K562 (cell line): ENCODE measurements at regions not wholly inside any gene's neighbourhood (a gene's known extent, or its start where the extent isn't known, plus 50 kb on each side); places are given as distances from the start of the nearest gene placed in this dataset.

Experiments used
- ATAC-seq: fragments of 200-7000 bp; cut with Tn5 transposase; 3 replicates; pipeline ENCODE4 v1.9.1; 2020; ENCODE audit warnings: moderate library complexity
- BruUV-seq: library from RNA; stranded (reverse); fragments of 400-500 nt; replicated peaks from 2 replicates; lab custom pipeline; 2021; lab: Mats Ljungman, UMichigan
- CTCF ChIA-PET: fragments of 300-600 bp; formaldehyde crosslinking; extraction: SDS; loops from one replicate; lab custom pipeline; 2021; ENCODE audit warnings: low intra/inter-chr PET ratio; lab: Yijun Ruan, JAX
- POLR2A ChIA-PET: fragments of 300-600, 350-650 bp; sonication (Branson Sonifier 250); formaldehyde crosslinking; extraction: SDS; loops from one replicate; lab custom pipeline; 2021; ENCODE audit warnings: antibody characterized with exemption, inconsistent platforms; lab: Yijun Ruan, JAX
- DNase-seq, 4 experiments: peaks; one replicate each; pipeline versions ENCODE4 v3.0.0 to v3.0.0-alpha.2; 2011 to 2018; ENCODE audit warnings: low spot score in 3 of 4, mixed read lengths in 3 of 4; ENCODE audit errors: extremely low read depth in 1 of 4
- FAIRE-seq: peaks from 2 replicates; lab custom pipeline; 2011; peaks lifted over from hg19 to GRCh38; lab: Jason Lieb, UNC
- H2AFZ ChIP-seq: 2 replicates; pipeline ENCODE4 v1.6.0; 2011; ENCODE audit warnings: low read depth, low read length, control low read depth, inconsistent platforms
- H3K27ac ChIP-seq: fragments of 200-600 bp; 3 replicates; pipeline ENCODE4 v1.8.0; 2011; ENCODE audit warnings: low read depth, mild to moderate bottlenecking, control low read depth, inconsistent platforms, low read length, moderate library complexity, mixed read lengths; ENCODE audit errors: extremely low read depth
- H3K27me3 ChIP-seq, 2 experiments: fragments of 300-600 bp in 1 of 2; 2 replicates in 1 of 2; 3 replicates in 1 of 2; pipeline versions ENCODE4 v1.6.0 to v1.8.0; 2011; ENCODE audit warnings: inconsistent platforms in 2 of 2, low read length in 2 of 2, mild to moderate bottlenecking in 1 of 2, mixed read lengths in 1 of 2, moderate library complexity in 1 of 2; ENCODE audit not compliant: control insufficient read depth in 2 of 2, insufficient read depth in 2 of 2
- H3K36me3 ChIP-seq: fragments of 300-600 bp; 3 replicates; pipeline ENCODE4 v1.8.0; 2011; ENCODE audit warnings: mild to moderate bottlenecking, low read length, inconsistent platforms; ENCODE audit not compliant: control insufficient read depth, insufficient read depth
- H3K4me1 ChIP-seq, 2 experiments: fragments of 200-600 bp in 1 of 2; replicated peaks in 1 of 2; 2 replicates in 1 of 2; 3 replicates in 1 of 2; pipeline versions ENCODE4 v1.5.1 to v1.8.0; 2011; ENCODE audit warnings: inconsistent platforms in 2 of 2, low read length in 2 of 2, mild to moderate bottlenecking in 1 of 2, mixed read lengths in 1 of 2, moderate library complexity in 1 of 2; ENCODE audit not compliant: control insufficient read depth in 2 of 2, insufficient read depth in 2 of 2
- H3K4me2 ChIP-seq: 2 replicates; pipeline ENCODE4 v1.6.1; 2011; ENCODE audit warnings: low read length, control low read depth, inconsistent platforms, mixed read lengths; ENCODE audit not compliant: insufficient read depth
- H3K4me3 ChIP-seq: fragments of 200-600 bp; sonication (generic), shearing (Covaris generic); 2 replicates; pipeline ENCODE4 v1.5.1; 2016; ENCODE audit warnings: control low read depth, inconsistent platforms
- H3K79me2 ChIP-seq: fragments of 200-600 bp; 3 replicates; pipeline ENCODE4 v1.8.0; 2011; ENCODE audit warnings: low read length, inconsistent platforms; ENCODE audit not compliant: control insufficient read depth, insufficient read depth
- H3K9ac ChIP-seq, 2 experiments: 2 replicates each; pipeline versions ENCODE4 v1.6.0 to v1.6.1; 2011; ENCODE audit warnings: low read depth in 2 of 2, low read length in 2 of 2, control low read depth in 1 of 2, inconsistent platforms in 1 of 2, mild to moderate bottlenecking in 1 of 2, mixed read lengths in 1 of 2; ENCODE audit not compliant: insufficient read depth in 1 of 2
- H3K9me1 ChIP-seq: one replicate; pipeline ENCODE4 v1.6.0; 2011; ENCODE audit warnings: inconsistent platforms, mild to moderate bottlenecking, low read length, moderate library complexity; ENCODE audit not compliant: control insufficient read depth, insufficient read depth
- H3K9me3 ChIP-seq: replicated peaks from 2 replicates; pipeline ENCODE4 v1.5.1; 2011; ENCODE audit warnings: low read depth, low read length, inconsistent platforms; ENCODE audit not compliant: control insufficient read depth, insufficient read depth
- H4K20me1 ChIP-seq: replicated peaks from 2 replicates; pipeline ENCODE4 v1.6.1; 2011; ENCODE audit warnings: low read length, inconsistent platforms, mixed read lengths; ENCODE audit not compliant: control insufficient read depth, insufficient read depth
- HDAC8 ChIP-seq: fragments of 450-650 bp; IDR thresholded peaks from 2 replicates; pipeline ENCODE4 v1.6.1; 2016; ENCODE audit warnings: mild to moderate bottlenecking, missing genetic modification characterization, moderate library complexity, missing compliant biosample characterization
- MEIS2 ChIP-seq: fragments of 450-650 bp; IDR thresholded peaks from 2 replicates; pipeline ENCODE4 v1.6.1; 2014; ENCODE audit warnings: mild to moderate bottlenecking; ENCODE audit not compliant: partially characterized antibody
- NCOA1 ChIP-seq: fragments of 450-650 bp; IDR thresholded peaks from 2 replicates; pipeline ENCODE4 v1.6.1; 2016; ENCODE audit warnings: low read depth
- SIX5 ChIP-seq, 2 experiments: IDR thresholded peaks; 2 replicates each; pipeline ENCODE4 v1.6.1; 2011; ENCODE audit warnings: low read length in 2 of 2, borderline replicate concordance in 1 of 2, low read depth in 1 of 2, mild to moderate bottlenecking in 1 of 2, moderate library complexity in 1 of 2; ENCODE audit not compliant: insufficient read depth in 1 of 2
- SMARCA5 ChIP-seq: fragments of 450-650 bp; IDR thresholded peaks from 2 replicates; pipeline ENCODE4 v1.6.1; 2016
- WGBS: fragments of 100-300 bp; shearing (Covaris generic); methylation state at CpG from one replicate; pipeline ENCODE4 v1.1.6; 2016; ENCODE audit warnings: low coverage, mixed read lengths; ENCODE audit not compliant: insufficient coverage; ENCODE audit errors: missing lambda C conversion rate; 5-methylcytosine and 5-hydroxymethylcytosine counted together
- in situ Hi-C: fragments of 300-500 bp; cut with MboI; formaldehyde crosslinking; loops from 4 replicates; pipeline ENCODE4 v1.15.0; 2018; ENCODE audit warnings: inconsistent platforms, mixed read lengths
- intact Hi-C: fragments of 100-400 bp; cut with micrococcal nuclease; formaldehyde crosslinking; loops from 2 replicates; pipeline ENCODE4 v1.14.2; 2022
- TF ChIP-seq, protein P1 (sequence below): fragments of 250-450 bp; sonication (Bioruptor Pico); IDR thresholded peaks from 2 replicates; pipeline ENCODE4 v1.4.0; 2020

DNA sequence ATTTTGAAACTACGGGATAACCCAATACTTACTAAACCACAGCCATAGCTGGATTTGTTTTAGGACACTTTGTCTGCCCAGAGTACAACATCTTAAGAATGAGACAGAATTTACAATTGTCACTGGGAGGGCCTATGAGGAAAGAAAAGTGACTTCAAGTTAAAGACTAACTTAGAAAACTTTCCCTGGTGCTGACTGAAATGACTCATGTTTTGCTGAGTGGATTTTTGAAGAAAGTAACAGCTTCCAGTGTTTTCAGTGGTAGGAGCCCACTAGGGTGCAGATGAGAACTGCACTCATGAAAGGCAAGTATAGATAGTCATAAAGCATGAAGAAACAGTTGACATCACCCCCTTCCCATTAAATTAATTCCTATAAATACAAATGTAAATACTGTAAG is 988.2 kb upstream of the MAP3K7 start (continued):
- TF ChIP-seq, protein P1, sequence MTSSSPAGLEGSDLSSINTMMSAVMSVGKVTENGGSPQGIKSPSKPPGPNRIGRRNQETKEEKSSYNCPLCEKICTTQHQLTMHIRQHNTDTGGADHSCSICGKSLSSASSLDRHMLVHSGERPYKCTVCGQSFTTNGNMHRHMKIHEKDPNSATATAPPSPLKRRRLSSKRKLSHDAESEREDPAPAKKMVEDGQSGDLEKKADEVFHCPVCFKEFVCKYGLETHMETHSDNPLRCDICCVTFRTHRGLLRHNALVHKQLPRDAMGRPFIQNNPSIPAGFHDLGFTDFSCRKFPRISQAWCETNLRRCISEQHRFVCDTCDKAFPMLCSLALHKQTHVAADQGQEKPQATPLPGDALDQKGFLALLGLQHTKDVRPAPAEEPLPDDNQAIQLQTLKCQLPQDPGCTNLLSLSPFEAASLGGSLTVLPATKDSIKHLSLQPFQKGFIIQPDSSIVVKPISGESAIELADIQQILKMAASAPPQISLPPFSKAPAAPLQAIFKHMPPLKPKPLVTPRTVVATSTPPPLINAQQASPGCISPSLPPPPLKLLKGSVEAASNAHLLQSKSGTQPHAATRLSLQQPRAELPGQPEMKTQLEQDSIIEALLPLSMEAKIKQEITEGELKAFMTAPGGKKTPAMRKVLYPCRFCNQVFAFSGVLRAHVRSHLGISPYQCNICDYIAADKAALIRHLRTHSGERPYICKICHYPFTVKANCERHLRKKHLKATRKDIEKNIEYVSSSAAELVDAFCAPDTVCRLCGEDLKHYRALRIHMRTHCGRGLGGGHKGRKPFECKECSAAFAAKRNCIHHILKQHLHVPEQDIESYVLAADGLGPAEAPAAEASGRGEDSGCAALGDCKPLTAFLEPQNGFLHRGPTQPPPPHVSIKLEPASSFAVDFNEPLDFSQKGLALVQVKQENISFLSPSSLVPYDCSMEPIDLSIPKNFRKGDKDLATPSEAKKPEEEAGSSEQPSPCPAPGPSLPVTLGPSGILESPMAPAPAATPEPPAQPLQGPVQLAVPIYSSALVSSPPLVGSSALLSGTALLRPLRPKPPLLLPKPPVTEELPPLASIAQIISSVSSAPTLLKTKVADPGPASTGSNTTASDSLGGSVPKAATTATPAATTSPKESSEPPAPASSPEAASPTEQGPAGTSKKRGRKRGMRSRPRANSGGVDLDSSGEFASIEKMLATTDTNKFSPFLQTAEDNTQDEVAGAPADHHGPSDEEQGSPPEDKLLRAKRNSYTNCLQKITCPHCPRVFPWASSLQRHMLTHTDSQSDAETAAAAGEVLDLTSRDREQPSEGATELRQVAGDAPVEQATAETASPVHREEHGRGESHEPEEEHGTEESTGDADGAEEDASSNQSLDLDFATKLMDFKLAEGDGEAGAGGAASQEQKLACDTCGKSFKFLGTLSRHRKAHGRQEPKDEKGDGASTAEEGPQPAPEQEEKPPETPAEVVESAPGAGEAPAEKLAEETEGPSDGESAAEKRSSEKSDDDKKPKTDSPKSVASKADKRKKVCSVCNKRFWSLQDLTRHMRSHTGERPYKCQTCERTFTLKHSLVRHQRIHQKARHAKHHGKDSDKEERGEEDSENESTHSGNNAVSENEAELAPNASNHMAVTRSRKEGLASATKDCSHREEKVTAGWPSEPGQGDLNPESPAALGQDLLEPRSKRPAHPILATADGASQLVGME (CRISPR knock-in tag), result no peak
- TF ChIP-seq HDAC8 (tag) (no peak), NCOA1 (no peak)

DNA sequence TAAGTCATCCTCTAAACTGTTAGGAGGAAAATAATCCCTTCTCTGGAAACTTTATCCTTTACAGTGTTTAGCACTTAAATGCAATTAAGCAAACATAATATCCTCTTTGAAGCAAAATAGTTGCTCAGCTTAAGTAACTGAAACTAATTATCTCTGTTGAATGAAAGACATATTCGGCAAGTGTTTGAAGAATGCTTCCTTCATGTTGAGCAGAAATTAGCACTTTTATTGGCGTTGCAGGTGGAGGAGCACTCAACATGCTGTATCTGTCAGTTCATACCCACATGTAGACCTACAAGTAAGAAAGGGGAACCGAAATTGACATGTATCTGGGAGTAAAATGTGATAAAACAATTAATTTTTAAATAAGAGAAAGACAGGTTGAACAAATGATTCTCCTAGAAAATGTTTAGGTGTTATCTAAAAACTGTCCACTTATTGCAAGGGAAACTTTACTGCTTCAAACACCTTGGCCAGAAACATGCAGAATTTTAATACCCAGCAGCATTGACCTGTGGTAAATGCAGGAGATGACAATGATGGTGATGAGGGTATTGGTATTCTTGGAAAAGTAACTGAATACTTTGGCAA is 987.0 kb upstream of the MAP3K7 start:
- FAIRE-seq (no peak), DNase-seq (no peak), ATAC-seq (no peak)
- Histone ChIP-seq H3K4me1 (no peaks in the 10 kb centered on the region), H3K9ac (no peak overlapping the region), H3K79me2 (no peaks in the 10 kb centered on the region), H3K27ac (no peak overlapping the region), H3K36me3 (no peaks in the 10 kb centered on the region), H3K9me3 (no peaks in the 10 kb centered on the region), H4K20me1 (no peaks in the 10 kb centered on the region), H3K27me3 (no peaks in the 10 kb centered on the region), H3K4me3 (no peak overlapping the region), H3K4me2 (no peak overlapping the region), H2AFZ (no peak overlapping the region), H3K9me1 (no peaks in the 10 kb centered on the region)
- intact Hi-C loops, result no loop called here
- POLR2A ChIA-PET, result no interaction called here
- BruUV-seq, result no TSS peak
- in situ Hi-C loops, result no loop called here
- CTCF ChIA-PET, result no interaction called here
- WGBS, result 2% methylated on average over 3 of the region's 3 CpGs
- TF ChIP-seq SMARCA5, result no peak
- no peak for TF ChIP-seq MEIS2
- TF ChIP-seq SIX5 (IDR thresholded peaks at IDR 0.05; ENCODE audit: borderline replicate concordance in 1 of 2, insufficient read depth in 1 of 2, low read depth in 1 of 2, low read length in 2 of 2), result no peak
